NCI-H2107 treated with DMSO at 0.1 percent for 48 hours (cell line): ENCODE measurements at regions not wholly inside any gene's neighbourhood (a gene's known extent, or its start where the extent isn't known, plus 50 kb on each side); places are given as distances from the start of the nearest gene placed in this dataset.
"Not testable (repeated sequence)": the region's sequence is repeated elsewhere in the genome, so short reads cannot be mapped to it uniquely, and the experiment has no call there.

Experiments used
- DNase-seq: peaks from one replicate; lab custom pipeline; 2025; ENCODE audit not compliant: unreplicated experiment; lab: John Stamatoyannopoulos, UW

DNA sequence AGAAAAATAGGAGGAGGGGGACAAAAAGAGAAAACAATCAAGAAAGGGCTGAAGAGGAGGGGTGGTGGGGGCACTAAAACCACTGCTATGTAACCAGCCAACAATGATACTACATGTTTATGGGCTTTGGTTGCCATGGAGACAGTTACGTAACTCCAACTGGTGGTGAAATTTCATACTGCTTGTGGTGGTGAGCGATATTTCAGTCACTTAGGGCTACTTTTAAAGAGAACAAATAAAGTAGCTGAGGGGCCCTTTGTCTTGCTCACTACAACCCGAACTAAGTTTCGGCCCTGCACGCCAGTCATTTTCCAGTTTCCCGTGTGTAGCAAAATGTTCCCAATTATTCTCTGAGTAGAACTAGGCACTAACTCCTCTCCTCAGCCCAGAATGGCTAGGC lies 275.2 kb upstream of the EDA2R start:
- peak; percentile 26 for DNase-seq

- no peak for DNase-seq
These were observed 273.5 kb upstream of the EDA2R start for GRCh38 chrX:66912417-66912816.

- no peak for DNase-seq
These were observed 263.2 kb upstream of the EDA2R start for GRCh38 chrX:66902081-66902480.

- no peak for DNase-seq
These were observed 262.0 kb upstream of the EDA2R start for GRCh38 chrX:66900886-66901285.

DNA sequence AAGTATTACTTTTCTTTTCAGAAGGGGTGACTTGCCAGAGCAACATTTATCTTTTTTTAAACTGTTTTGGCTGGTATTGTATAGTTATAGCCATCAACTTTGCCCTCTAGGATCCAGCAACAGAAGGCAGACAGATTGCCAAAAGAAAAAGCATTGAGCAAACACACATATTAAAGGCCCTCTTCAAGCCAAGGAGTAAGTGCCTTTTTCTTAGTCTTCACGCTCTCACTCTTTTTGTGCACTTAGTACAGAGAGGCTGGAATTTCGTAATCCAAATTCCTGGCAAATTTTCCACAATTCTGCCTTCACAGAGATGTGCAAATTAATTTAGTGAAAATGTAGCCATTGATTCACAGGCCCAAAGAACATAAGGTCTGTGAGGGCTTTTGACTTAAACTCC lies 253.1 kb upstream of the EDA2R start:
- DNase-seq: no peak

DNA sequence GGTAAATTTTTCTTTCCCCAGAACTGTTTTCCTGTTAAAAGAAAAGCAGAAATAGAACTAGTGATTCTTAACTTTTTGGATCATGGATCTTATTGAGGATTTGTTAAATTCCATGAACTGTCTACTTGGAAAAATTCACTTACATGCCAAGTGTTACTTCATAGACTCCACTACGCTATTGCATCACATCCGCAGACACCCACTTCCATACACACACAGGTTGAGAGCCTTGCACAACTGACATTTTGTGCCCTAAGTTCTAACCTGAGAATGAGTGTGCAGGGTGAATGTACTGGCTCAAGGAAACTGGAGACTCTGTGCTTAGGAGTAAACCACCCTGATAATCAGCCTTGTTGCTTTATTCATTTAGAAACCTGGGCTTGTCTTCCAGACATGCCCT lies 250.5 kb upstream of the EDA2R start:
- no peak for DNase-seq

GRCh38 chrX:66882101-66882500 lies 243.2 kb upstream of the EDA2R start:
- DNase-seq: no peak

DNA sequence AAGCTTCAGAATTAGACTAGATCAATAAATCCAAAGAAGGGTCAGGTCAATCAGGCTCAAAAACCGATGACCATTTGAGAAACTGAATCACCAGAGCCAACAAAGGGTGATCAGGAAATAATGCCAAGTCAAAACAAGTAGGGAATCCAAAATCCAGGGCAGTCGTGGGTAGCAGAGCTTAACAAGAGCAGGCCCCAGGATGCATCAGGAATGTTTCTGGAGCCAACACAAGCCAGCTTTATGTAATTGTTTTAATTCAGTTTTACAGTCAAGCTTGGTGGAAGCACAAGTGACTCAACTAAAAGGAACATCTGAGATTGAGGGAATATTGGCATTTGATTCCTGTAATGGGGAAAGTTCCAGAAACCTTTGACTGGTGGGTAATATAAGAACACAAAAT lies 237.9 kb upstream of the EDA2R start:
- no peak for DNase-seq

DNA sequence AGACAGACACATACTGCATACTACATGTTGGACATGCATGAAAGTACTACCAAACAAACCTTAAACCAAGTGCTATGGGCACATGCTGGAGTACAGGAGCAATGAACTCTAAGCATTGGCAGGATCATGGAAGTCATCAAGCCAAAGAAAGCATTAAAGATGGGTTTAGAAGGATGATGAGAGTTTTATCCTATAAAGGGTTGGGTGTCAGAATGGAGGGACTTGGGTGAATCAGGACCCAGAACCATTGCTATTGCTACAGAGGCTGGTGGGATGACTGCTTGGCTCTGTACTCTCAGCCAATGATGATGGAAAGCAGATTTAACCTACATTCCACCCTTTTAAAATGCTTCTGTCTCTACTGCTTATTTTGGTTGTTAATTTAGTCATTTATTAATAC lies 233.9 kb upstream of the EDA2R start:
- peak; percentile 3 for DNase-seq

- no peak for DNase-seq
These were observed 224.8 kb upstream of the EDA2R start for GRCh38 chrX:66863721-66864120.

- DNase-seq: no peak
These were observed 194.5 kb upstream of the EDA2R start for GRCh38 chrX:66833426-66833825.

DNA sequence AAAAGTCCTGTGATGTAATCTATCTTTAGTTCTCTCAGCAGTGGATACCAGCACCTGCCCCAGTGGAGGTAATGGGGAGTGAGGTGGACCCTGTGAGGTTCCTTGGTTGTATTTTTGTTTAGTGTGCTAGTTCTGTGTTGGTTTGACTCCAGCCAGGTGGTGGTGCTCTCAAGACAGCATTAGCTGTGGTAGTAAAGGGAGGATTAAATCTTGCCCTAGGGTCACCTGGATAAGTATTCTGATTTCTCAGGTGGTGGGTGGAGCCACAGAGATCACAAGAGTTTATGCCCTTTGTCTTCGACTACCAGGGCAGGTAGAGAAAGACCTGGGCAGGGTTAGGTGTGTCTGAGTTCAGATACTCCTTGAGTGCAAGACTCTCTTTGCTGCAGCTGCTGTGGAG lies 176.3 kb upstream of the EDA2R start:
- DNase-seq: no peak

- DNase-seq: not testable (repeated sequence)
These were observed 155.6 kb upstream of the EDA2R start for GRCh38 chrX:66794514-66794913.

DNA sequence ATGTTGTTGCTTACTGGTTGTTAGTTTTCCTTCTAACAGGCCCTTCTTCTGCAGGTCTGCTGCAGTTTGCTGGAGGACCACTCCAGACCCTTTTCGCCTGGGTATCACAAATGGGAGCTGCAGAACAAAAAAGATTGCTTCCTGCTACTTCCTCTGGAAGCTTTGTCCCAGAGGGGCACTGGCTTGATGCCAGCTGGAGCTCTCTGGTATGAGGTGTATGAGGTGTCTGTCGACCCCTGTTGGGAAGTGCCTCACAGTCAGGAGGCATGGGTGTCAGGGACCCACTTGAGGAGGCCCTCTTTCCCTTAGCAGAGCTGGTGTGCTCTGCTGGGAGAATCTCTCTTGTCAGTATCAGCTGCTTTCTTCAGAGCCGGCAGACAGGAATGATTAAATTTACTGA lies 127.4 kb upstream of the EDA2R start:
- DNase-seq: no peak

GRCh38 chrX:66760651-66761050 lies 121.8 kb upstream of the EDA2R start:
- DNase-seq: no peak

DNA sequence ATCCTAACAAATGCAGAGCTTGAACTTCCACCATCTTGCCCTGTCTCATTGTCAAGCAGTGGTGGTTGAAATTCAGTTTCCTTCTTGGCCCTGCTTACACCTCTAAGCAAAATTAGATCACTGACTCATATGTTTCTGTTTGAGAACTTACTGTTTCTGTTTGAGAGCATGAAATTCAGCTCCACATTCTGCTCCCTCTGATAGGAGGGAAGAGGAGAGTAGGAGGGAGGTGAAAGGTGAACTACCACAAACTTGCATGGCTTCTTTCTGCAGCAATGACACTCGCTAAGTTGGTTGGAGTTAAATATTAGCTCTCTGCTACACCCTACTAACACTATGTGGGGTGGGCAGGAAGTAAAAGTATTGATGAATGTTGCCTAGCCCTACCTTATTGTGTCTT lies 117.8 kb upstream of the EDA2R start:
- no peak for DNase-seq

GRCh38 chrX:66751136-66751782 lies 112.4 kb upstream of the EDA2R start:
- no peak for DNase-seq

GRCh38 chrX:66744519-66744918 lies 105.6 kb upstream of the EDA2R start:
- DNase-seq: not testable (repeated sequence)

- no peak for DNase-seq
These were observed 92.5 kb upstream of the EDA2R start for GRCh38 chrX:66731398-66731797.

DNA sequence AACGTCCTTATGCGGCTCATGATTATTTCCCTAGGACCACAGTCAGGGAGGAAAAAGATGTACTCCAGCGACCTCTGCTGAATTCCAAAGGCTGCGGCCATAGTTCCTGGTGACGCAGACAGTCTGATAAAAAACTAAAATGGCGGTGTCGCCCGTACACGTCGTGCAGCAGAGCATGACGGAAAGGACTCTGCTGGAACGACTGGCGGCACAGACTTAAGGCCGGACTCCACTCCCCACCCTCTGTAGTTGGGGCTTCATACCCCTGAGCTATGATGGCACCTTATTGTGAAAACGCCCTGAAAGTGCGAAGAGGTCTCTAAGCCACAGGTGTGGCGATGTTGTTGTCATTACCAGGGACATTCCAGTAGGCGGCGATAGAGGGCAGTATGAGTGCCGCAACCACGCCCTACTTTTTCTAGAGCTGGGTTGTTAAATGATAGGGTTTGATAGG lies 90.0 kb upstream of the EDA2R start:
- no peak for DNase-seq

- DNase-seq: no peak
These were observed 79.0 kb upstream of the EDA2R start for GRCh38 chrX:66717926-66718325.

GRCh38 chrX:66698273-66699204 lies 59.7 kb upstream of the EDA2R start:
- no peak for DNase-seq
